ENCODE measurements at regions not wholly inside any gene's neighbourhood (a gene's known extent, or its start where the extent isn't known, plus 50 kb on each side); places are given as distances from the start of the nearest gene placed in this dataset.

DNA sequence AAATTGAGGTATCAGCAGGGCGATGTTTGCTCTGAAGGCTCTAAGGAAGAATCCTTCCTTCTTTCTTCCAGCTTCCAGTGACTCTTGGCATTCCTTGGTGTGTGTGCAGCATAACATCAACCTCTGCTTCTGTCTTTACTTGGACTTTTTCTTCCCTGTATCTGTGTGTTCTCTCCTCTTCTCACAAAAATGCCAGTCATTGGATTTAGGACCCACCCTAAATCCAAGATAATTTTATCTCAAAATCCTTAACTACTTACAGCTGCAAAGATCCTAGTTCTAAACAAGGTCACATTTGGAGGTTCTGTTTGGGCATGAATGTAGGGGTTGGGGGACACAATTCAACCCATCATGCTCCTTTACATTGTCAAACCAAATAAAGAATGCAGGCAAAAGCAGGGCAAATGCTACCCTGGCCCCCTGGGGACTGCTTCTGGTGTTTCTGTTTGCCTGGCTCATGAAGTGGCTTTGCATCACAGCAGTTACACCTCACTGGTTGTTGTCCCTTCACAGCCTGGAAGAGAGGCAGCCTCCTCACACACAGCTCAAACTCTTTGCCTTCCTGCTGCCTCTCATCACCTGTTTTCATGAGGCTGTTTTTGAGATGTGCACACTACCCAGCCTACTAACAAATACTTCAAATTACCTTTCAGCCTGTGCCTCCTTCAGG, 64.8 kb upstream of the PLCXD3 start:
- Histone ChIP-seq H3K27me3 (no peaks in the 10 kb centered on the region), H3K4me1 (no peaks in the 10 kb centered on the region), H3K4me3 (no peak overlapping the region), H3K36me3 (no peaks in the 10 kb centered on the region), H3K9me3 (no peaks in the 10 kb centered on the region), H3K27ac (no peak overlapping the region)
- no peak for DNase-seq
- no peak for ATAC-seq (ENCODE audit: low FRiP score in 2 of 2)
- WGBS, 2 donors = 79 to 83% methylated on average over 1 of the region's 1 CpG
- TF ChIP-seq POLR2AphosphoS5 (IDR thresholded peaks at IDR 0.05) (no peak), EP300 (IDR thresholded peaks at IDR 0.05) (no peak), POLR2A (IDR thresholded peaks at IDR 0.05) (no peak)
- TF ChIP-seq, protein P1, sequence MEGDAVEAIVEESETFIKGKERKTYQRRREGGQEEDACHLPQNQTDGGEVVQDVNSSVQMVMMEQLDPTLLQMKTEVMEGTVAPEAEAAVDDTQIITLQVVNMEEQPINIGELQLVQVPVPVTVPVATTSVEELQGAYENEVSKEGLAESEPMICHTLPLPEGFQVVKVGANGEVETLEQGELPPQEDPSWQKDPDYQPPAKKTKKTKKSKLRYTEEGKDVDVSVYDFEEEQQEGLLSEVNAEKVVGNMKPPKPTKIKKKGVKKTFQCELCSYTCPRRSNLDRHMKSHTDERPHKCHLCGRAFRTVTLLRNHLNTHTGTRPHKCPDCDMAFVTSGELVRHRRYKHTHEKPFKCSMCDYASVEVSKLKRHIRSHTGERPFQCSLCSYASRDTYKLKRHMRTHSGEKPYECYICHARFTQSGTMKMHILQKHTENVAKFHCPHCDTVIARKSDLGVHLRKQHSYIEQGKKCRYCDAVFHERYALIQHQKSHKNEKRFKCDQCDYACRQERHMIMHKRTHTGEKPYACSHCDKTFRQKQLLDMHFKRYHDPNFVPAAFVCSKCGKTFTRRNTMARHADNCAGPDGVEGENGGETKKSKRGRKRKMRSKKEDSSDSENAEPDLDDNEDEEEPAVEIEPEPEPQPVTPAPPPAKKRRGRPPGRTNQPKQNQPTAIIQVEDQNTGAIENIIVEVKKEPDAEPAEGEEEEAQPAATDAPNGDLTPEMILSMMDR (IDR thresholded peaks at IDR 0.05) = no peak

DNA sequence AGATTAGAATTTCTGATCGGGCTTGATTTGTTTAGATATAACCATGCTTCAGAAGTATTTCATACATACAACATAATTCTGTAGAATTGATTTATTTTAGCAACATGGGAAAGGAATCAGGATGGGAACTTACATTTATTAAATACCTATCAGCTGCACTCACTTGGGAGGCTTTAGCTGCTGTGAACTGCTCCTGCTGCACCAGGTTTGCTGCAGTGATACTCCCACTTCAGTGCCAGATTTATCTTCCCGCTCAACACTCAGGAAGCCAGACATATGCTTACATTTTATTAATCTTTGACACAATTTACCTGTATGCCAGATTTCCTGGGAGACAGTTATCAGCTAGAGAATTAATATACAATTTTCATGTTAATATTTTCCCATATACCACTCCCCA, 64.0 kb upstream of the PLCXD3 start:
- DNase-seq (no peak), ATAC-seq (ENCODE audit: low FRiP score in 2 of 2) (no peak)
- H3K4me3 ChIP-seq = no peak overlapping the region
- WGBS, 2 donors = 71 to 83% methylated on average over 2 of the region's 2 CpGs
- H3K36me3 ChIP-seq = no peaks in the 10 kb centered on the region
- H3K27me3 ChIP-seq = no peaks in the 10 kb centered on the region
- H3K4me1 ChIP-seq = no peaks in the 10 kb centered on the region
- TF ChIP-seq, protein P1 (IDR thresholded peaks at IDR 0.05) = no peak
- TF ChIP-seq POLR2AphosphoS5 (IDR thresholded peaks at IDR 0.05) = no peak
- TF ChIP-seq POLR2A (IDR thresholded peaks at IDR 0.05) = no peak
- no peak for TF ChIP-seq EP300 (IDR thresholded peaks at IDR 0.05)
- no peaks in the 10 kb centered on the region for H3K9me3 ChIP-seq
- no peak overlapping the region for H3K27ac ChIP-seq

Data from upper lobe of left lung (tissue), 6 donors.